ENCODE measurements at regions not wholly inside any gene's neighbourhood (a gene's known extent, or its start where the extent isn't known, plus 50 kb on each side); places are given as distances from the start of the nearest gene placed in this dataset.

GRCh38 chrX:33970028-33970967 is 161.8 kb downstream of the FAM47A start:
- no peak overlapping the region for H3K4me2 ChIP-seq (ENCODE audit: control insufficient read depth, insufficient read depth)
- H3K9ac ChIP-seq (ENCODE audit: control insufficient read depth, insufficient read depth, low read length) = no peak overlapping the region
- intact Hi-C loops (cut with micrococcal nuclease; ENCODE audit: unreplicated experiment) = no loop called here
- ChIA-PET RAD21 (ENCODE audit: unreplicated experiment) (no interaction called here), SMC1A (ENCODE audit: uncharacterized antibody, unreplicated experiment) (no interaction called here), CTCF (interaction anchor here (0.7 kb wide), 1 partner anchor 13 kb away, joined by 4 read pairs; no protein-coding TSS in a partner anchor), POLR2A (no interaction called here)
- no peak overlapping the region for H3K4me3 ChIP-seq
- H3K36me3 ChIP-seq (ENCODE audit: control insufficient read depth in 2 of 2, insufficient read depth in 2 of 2, low read length in 1 of 2) = no peaks in the 10 kb centered on the region
- H3K9me3 ChIP-seq (replicated peaks; ENCODE audit: control insufficient read depth, insufficient read depth, low read length) = no peaks in the 10 kb centered on the region
- no peaks in the 10 kb centered on the region for H4K20me1 ChIP-seq (ENCODE audit: control insufficient read depth, insufficient read depth)
- DNase-seq (ENCODE audit: low read depth, low spot score) = no peak
- 14% methylated on average over 3 of the region's 3 CpGs for WGBS (ENCODE audit: insufficient coverage, insufficient replicate concordance, low lambda C conversion rate, missing lambda C conversion rate)
- no peaks in the 10 kb centered on the region for H3K4me1 ChIP-seq (ENCODE audit: control insufficient read depth, insufficient read depth, low read length)
- no peak for ATAC-seq
- H3K27ac ChIP-seq (ENCODE audit: control insufficient read depth, insufficient read depth) = no peak overlapping the region
- no peak overlapping the region for H2AFZ ChIP-seq (ENCODE audit: control insufficient read depth, low read depth, low read length)
- no peaks in the 10 kb centered on the region for H3K79me2 ChIP-seq (ENCODE audit: control insufficient read depth, insufficient read depth, low read length)
- BruUV-seq (replicated peaks) = no TSS peak
- FAIRE-seq = no peak
- TF ChIP-seq NFXL1 (IDR thresholded peaks at IDR 0.05; ENCODE audit: borderline replicate concordance) (no peak), HCFC1 (IDR thresholded peaks at IDR 0.05; ENCODE audit: low read length) (no peak), YBX1 (IDR thresholded peaks at IDR 0.05) (no peak)
- TF ChIP-seq, protein P1, sequence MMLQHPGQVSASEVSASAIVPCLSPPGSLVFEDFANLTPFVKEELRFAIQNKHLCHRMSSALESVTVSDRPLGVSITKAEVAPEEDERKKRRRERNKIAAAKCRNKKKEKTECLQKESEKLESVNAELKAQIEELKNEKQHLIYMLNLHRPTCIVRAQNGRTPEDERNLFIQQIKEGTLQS (IDR thresholded peaks at IDR 0.05; ENCODE audit: borderline replicate concordance, extremely low read depth, low read depth, low read length) = no peak
- H3K27me3 ChIP-seq (replicated peaks in 1 of 2; ENCODE audit: control insufficient read depth in 2 of 2, insufficient read depth in 2 of 2, low read length in 1 of 2) = no peaks in the 10 kb centered on the region
- in situ Hi-C loops (cut with MboI) = no loop called here

DNA sequence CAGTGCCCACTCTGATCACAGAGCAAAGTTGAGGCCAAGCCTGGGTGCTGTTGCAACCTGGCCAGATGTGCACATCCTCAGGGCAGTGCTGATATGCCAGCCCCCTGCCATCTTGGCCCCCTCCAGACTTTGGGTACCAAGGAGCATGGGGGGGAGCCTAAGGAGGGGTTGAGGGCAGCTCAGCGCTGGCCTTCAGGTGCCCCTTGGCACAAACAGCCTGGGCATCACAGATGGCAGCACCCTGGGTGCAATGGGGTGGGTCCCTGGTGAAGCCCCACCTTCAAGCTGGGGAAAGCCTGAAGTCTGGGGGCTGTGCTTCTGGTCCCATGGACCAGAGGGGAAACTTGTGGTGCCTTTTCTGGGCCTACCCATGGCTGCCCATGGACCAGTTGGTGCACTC is 163.0 kb downstream of the FAM47A start:
- Histone ChIP-seq H3K4me1 (ENCODE audit: control insufficient read depth, insufficient read depth, low read length) (no peaks in the 10 kb centered on the region), H3K27me3 (replicated peaks in 1 of 2; ENCODE audit: control insufficient read depth in 2 of 2, insufficient read depth in 2 of 2, low read length in 1 of 2) (no peaks in the 10 kb centered on the region), H3K36me3 (ENCODE audit: control insufficient read depth in 2 of 2, insufficient read depth in 2 of 2, low read length in 1 of 2) (no peaks in the 10 kb centered on the region), H3K9ac (ENCODE audit: control insufficient read depth, insufficient read depth, low read length) (no peak overlapping the region), H3K9me3 (replicated peaks; ENCODE audit: control insufficient read depth, insufficient read depth, low read length) (no peaks in the 10 kb centered on the region), H3K27ac (ENCODE audit: control insufficient read depth, insufficient read depth) (no peak overlapping the region), H4K20me1 (ENCODE audit: control insufficient read depth, insufficient read depth) (no peaks in the 10 kb centered on the region), H3K4me2 (ENCODE audit: control insufficient read depth, insufficient read depth) (no peak overlapping the region), H3K4me3 (no peak overlapping the region), H3K79me2 (ENCODE audit: control insufficient read depth, insufficient read depth, low read length) (no peaks in the 10 kb centered on the region), H2AFZ (ENCODE audit: control insufficient read depth, low read depth, low read length) (no peak overlapping the region)
- ChIA-PET CTCF (no interaction called here), RAD21 (ENCODE audit: unreplicated experiment) (no interaction called here), POLR2A (no interaction called here), SMC1A (ENCODE audit: uncharacterized antibody, unreplicated experiment) (no interaction called here)
- 17% methylated on average over 1 of the region's 1 CpG for WGBS (ENCODE audit: insufficient coverage, insufficient replicate concordance, low lambda C conversion rate, missing lambda C conversion rate)
- ATAC-seq = no peak
- BruUV-seq (replicated peaks) = no TSS peak
- intact Hi-C loops (cut with micrococcal nuclease; ENCODE audit: unreplicated experiment) = no loop called here
- FAIRE-seq = no peak
- in situ Hi-C loops (cut with MboI) = no loop called here
- DNase-seq (ENCODE audit: low read depth, low spot score) = no peak
- no peak for TF ChIP-seq BCL11A (IDR thresholded peaks at IDR 0.05; ENCODE audit: low read depth, low read length)
- TF ChIP-seq CHD4 (IDR thresholded peaks at IDR 0.05) = no peak
- TF ChIP-seq WRNIP1 (IDR thresholded peaks at IDR 0.05; ENCODE audit: borderline replicate concordance, low read depth, low read length) = no peak
- TF ChIP-seq ZBED1 (IDR thresholded peaks at IDR 0.05; ENCODE audit: borderline replicate concordance) = no peak
- TF ChIP-seq TAF1 (IDR thresholded peaks at IDR 0.05; ENCODE audit: borderline replicate concordance, low read depth, low read length) = no peak
- TF ChIP-seq USF1 (IDR thresholded peaks at IDR 0.05; ENCODE audit: borderline replicate concordance, extremely low read length, insufficient read depth, low read depth, low read length) = no peak
- TF ChIP-seq MYB (IDR thresholded peaks at IDR 0.05; ENCODE audit: borderline replicate concordance, low read depth, low read length) = no peak
- TF ChIP-seq, protein P2, sequence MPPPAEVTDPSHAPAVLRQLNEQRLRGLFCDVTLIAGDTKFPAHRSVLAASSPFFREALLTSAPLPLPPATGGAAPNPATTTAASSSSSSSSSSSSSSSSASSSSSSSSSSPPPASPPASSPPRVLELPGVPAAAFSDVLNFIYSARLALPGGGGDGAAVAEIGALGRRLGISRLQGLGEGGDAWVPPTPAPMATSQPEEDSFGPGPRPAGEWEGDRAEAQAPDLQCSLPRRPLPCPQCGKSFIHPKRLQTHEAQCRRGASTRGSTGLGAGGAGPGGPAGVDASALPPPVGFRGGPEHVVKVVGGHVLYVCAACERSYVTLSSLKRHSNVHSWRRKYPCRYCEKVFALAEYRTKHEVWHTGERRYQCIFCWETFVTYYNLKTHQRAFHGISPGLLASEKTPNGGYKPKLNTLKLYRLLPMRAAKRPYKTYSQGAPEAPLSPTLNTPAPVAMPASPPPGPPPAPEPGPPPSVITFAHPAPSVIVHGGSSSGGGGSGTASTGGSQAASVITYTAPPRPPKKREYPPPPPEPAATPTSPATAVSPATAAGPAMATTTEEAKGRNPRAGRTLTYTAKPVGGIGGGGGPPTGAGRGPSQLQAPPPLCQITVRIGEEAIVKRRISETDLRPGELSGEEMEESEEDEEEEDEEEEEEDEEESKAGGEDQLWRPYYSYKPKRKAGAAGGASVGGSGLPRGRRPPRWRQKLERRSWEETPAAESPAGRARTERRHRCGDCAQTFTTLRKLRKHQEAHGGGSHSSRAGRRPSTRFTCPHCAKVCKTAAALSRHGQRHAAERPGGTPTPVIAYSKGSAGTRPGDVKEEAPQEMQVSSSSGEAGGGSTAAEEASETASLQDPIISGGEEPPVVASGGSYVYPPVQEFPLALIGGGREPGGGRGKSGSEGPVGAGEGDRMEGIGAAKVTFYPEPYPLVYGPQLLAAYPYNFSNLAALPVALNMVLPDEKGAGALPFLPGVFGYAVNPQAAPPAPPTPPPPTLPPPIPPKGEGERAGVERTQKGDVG (CRISPR knock-in tag; IDR thresholded peaks at IDR 0.05) = no peak
